ENCODE measurements at regions not wholly inside any gene's neighbourhood (a gene's known extent, or its start where the extent isn't known, plus 50 kb on each side); places are given as distances from the start of the nearest gene placed in this dataset.

GRCh38 chr2:97348265-97348664 lies 235.3 kb downstream of the ANKRD36 start:
- no peak for TF ChIP-seq REST (IDR thresholded peaks at IDR 0.05; ENCODE audit: low read depth)
- TF ChIP-seq, protein P1, sequence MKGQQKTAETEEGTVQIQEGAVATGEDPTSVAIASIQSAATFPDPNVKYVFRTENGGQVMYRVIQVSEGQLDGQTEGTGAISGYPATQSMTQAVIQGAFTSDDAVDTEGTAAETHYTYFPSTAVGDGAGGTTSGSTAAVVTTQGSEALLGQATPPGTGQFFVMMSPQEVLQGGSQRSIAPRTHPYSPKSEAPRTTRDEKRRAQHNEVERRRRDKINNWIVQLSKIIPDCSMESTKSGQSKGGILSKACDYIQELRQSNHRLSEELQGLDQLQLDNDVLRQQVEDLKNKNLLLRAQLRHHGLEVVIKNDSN (IDR thresholded peaks at IDR 0.05): no peak
- no peak for TF ChIP-seq TCF12 (IDR thresholded peaks at IDR 0.05; ENCODE audit: low read depth)
- TF ChIP-seq CEBPB (IDR thresholded peaks at IDR 0.05): no peak
- no peak for TF ChIP-seq FOXM1 (IDR thresholded peaks at IDR 0.05; ENCODE audit: borderline replicate concordance, low read depth)
- TF ChIP-seq TEAD4 (IDR thresholded peaks at IDR 0.05): no peak
- no peak for TF ChIP-seq ZBTB7A (IDR thresholded peaks at IDR 0.05; ENCODE audit: low read depth)
- no peak for TF ChIP-seq TAF1 (IDR thresholded peaks at IDR 0.05; ENCODE audit: low read depth)
